D721Med (cell line): ENCODE measurements at regions not wholly inside any gene's neighbourhood (a gene's known extent, or its start where the extent isn't known, plus 50 kb on each side); places are given as distances from the start of the nearest gene placed in this dataset.
"Not testable (repeated sequence)": the region's sequence is repeated elsewhere in the genome, so short reads cannot be mapped to it uniquely, and the experiment has no call there.

Source experiments
- DNase-seq: peaks from one replicate; pipeline ENCODE4 v3.0.0; 2011; ENCODE audit warnings: low spot score; ENCODE audit not compliant: insufficient read length
- FAIRE-seq: peaks from 2 replicates; lab custom pipeline; 2011; peaks lifted over from hg19 to GRCh38; lab: Jason Lieb, UNC
- TF ChIP-seq, protein P1 (sequence below): IDR thresholded peaks from 2 replicates; pipeline ENCODE4 v1.5.1; 2012; ENCODE audit warnings: mild to moderate bottlenecking, control low read depth; ENCODE audit not compliant: insufficient read depth; ENCODE audit errors: missing control alignments

DNA sequence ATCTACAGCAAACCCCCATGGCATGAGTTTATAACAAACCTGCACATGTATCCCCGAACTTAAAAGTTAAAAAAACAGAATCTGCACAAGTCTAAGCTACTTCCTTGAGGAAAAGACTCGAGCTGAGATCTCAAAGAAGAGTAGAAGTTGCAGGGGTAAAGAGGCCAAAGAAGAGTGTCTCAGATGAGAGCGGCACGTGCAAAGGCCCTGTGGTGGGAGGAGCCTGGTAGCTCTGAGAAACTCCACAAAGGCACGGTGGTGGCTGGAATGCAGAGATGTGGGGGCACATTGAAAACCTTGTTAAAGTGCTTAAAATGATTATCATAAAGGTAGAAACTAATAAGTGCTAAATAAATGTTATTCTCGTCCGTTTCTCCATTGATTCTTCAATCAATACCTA is 103.2 kb upstream of the GRK3 start:
- DNase-seq (no peak), FAIRE-seq (no peak)
- TF ChIP-seq, protein P1, sequence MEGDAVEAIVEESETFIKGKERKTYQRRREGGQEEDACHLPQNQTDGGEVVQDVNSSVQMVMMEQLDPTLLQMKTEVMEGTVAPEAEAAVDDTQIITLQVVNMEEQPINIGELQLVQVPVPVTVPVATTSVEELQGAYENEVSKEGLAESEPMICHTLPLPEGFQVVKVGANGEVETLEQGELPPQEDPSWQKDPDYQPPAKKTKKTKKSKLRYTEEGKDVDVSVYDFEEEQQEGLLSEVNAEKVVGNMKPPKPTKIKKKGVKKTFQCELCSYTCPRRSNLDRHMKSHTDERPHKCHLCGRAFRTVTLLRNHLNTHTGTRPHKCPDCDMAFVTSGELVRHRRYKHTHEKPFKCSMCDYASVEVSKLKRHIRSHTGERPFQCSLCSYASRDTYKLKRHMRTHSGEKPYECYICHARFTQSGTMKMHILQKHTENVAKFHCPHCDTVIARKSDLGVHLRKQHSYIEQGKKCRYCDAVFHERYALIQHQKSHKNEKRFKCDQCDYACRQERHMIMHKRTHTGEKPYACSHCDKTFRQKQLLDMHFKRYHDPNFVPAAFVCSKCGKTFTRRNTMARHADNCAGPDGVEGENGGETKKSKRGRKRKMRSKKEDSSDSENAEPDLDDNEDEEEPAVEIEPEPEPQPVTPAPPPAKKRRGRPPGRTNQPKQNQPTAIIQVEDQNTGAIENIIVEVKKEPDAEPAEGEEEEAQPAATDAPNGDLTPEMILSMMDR: no peak

DNA sequence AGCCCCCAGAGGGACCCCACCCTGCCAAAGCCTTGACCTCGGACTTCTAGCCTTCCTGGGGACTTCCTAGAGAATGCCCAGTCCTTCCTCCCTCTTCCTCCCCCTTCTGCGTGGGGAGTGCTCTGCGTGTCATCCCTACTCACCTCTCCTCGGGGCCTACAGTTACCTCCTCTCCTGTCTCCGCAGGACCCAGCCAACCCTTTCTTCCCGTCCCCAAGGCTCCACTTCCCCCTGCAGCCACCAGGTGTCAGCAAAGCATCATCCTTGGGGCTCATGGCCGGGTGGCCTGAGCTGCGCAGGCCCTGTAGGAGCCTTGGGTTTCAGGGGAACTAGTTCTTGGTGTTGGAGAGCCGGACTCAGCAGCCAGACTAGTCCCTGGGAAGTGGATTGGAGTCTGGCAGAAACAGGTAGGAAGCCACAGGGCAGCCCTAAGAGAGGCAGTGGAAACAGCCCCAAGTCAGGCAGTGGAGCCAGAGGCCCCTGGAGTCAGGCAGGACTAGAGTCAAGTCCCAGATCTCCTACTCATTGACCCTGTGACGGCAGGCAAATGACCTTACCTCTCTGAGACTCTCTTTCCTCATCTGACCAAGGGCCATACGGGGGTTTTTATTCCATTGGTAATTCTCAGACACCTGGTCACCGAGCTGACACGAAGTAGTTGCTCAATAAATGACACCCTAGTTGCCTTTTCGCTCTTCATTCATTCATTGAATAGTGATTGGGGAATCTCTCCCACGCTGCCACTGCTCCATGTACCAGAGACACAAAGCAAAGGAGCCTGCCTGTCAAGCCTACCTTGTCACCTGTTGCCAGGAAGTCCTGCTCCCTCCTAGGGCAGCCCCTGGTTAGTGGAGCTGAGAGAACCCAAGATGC is 101.8 kb upstream of the GRK3 start:
- TF ChIP-seq, protein P1: peak; percentile 96
- FAIRE-seq: not testable (repeated sequence)
- DNase-seq: peak; percentile 90

- FAIRE-seq, DNase-seq: not testable (repeated sequence)
Observed at GRCh38 chr22:25463347-25463628, 101.2 kb upstream of the GRK3 start.

GRCh38 chr22:25464326-25464725 is 100.1 kb upstream of the GRK3 start:
- not testable (repeated sequence) for DNase-seq, FAIRE-seq

DNA sequence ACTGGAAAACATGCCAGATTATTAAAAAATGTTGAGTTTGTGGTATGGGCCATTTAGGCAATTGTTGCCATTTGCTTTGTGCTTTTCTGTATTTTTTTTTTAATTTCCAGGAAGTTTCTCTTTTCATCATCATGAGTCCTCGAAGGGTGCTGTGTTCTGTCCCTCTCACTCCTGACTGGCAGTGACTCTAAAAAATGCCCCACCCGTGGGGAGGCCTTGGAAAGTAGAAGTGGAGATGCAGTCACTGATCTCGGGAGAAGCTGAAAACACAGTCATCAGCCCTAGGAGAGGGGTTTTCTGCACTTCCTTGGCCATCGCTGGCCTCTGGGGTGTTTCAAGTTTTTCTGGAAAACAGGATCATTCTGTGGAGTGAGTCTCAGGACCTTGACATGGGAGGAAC is 98.5 kb upstream of the GRK3 start:
- DNase-seq (no peak), FAIRE-seq (no peak)
- TF ChIP-seq, protein P1: no peak

DNA sequence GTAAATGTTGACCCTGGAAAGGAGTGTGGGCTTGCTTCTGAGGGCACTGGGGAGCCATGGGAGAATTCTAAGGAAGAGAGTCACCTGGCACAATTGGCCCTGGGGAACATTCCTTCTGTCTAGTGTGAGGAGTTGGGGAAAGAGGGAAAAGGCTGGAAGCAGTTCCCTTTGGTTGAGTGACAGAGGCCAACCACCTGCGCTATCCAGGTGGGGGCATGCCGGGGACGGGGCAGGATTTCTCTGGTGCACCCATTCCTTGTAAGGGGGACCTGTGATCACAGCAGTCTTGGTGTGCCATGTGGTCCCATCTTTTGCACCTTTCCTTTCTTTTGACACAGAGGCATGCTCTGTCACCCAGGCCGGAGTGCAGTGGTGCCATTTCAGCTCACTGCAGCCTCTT is 92.1 kb upstream of the GRK3 start:
- no peak for FAIRE-seq
- TF ChIP-seq, protein P1: no peak
- no peak for DNase-seq

DNA sequence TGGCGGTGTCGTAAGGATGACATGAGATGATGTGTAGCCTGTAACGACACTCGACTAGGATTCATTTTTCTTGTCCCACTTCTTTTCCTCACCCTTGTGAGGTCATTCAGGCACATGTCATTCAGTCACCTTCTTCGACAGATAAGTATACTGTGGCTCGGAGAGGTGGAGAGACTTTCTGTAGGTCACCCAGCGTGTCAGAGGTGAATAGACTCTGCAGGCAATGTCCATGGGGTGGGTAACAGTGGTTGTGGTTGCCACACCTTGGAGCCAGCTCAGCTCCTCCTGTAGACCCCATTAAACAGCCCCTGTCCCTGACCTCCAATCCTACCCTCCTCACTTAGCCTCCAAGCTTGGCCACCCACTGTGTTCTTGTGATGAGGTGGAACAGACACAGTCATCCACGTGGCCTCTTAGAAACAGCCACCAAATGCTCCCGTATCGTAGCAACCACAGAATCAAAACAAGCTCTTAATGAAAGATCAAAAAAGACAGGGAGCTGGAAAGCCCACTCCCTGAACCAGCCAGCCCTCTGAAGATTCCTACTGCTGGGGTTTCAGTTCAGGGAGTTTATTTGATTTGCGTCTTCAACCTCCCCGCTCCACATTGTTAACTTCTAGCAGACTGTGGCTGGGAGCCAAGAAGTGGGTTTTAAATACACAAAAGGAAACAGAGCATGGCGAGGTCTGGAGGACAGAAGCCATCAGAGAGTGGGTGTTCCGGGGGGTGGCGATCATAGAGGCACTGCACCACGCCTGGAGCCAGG is 89.0 kb upstream of the GRK3 start:
- DNase-seq (no peak), FAIRE-seq (no peak)
- TF ChIP-seq, protein P1: no peak

DNA sequence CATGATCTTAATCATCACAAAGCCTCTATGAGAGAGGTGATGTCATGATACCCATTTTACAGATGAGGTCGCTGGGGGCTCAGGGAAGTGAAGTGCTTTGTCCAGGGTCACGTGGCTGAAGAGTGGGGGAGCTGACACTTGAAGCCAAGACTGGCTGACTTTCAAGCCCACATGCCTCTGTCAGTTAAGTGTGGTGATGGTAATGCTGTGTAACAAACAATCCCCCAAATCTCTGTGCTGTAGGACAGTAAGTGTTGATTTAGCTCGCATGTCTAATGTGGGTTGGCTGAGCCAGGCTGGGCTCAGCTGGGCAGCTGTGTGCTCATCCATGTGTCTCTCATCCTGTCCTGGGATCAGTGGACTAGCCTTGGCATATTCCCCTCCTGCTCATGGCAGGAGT is 87.1 kb upstream of the GRK3 start:
- no peak for DNase-seq
- TF ChIP-seq, protein P1: no peak
- FAIRE-seq: no peak
